Erythroblast (primary cell): ENCODE measurements at regions not wholly inside any gene's neighbourhood (a gene's known extent, or its start where the extent isn't known, plus 50 kb on each side); places are given as distances from the start of the nearest gene placed in this dataset.

Source experiments
- GATA1 ChIP-seq: IDR thresholded peaks from 2 replicates; pipeline ENCODE4 v1.6.1; 2011; ENCODE audit warnings: low read depth, mild to moderate bottlenecking, control low read depth, low read length, moderate library complexity
- POLR2A ChIP-seq: IDR thresholded peaks from 2 replicates; pipeline ENCODE4 v1.6.1; 2011; ENCODE audit warnings: mild to moderate bottlenecking, low read length

DNA sequence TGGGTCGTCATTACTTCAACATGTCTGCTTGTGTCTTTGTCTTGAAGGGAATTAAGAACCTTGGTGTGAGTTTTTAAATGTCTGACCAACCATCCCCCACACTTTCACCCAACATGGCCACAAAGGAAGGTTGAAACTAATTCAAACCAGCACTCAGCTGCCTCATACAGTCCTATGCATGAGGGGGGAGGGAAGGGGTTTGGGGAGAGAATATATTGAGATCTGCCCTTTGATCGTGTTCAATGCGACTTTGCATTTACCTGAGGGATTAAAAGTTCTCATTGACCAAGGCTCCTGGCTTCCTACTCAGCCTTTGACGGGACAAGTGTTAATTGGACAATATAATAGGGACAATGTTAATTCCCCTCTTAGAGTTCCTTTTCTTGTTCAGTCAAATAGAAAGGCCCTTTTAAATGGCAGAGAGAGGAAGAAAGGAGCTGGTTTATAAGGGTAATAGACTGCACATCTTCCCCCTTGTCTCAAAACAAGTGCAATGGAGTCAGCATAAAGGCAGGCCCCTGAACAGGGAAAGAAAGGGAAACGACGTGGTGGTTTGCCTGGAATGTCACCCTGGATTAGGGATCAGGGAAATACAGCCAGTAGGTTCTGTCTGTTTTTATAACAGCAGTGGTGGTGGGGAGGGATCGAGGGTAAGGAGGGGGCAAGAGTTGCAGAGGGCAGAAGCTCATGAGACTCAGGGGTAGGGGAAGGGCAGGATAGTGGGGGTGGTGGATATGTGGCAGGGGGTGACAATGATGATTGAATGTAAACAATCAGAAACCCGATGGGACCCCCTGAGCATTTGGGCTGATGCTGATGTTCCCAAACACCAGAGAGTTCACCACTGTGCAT is 198.7 kb downstream of the MYCN start:
- no peak for TF ChIP-seq POLR2A
- no peak for TF ChIP-seq GATA1
